Activated T-helper 17 cell treated with anti-CD3 and anti-CD28 coated beads, Interleukin-2, amount 50 U/mL, for 72 hours (primary cell): ENCODE measurements at regions not wholly inside any gene's neighbourhood (a gene's known extent, or its start where the extent isn't known, plus 50 kb on each side); places are given as distances from the start of the nearest gene placed in this dataset.

Experiments
- ATAC-seq: fragments of 150-1000 bp; cut with Tn5 transposase; replicated peaks from 2 replicates; pipeline ENCODE4 v1.10.0; 2021; ENCODE audit warnings: mild to moderate bottlenecking, moderate library complexity
- H3K27ac Mint-ChIP-seq: one replicate; pipeline ENCODE4 v1.8.0; 2022; ENCODE audit warnings: mixed read lengths
- H3K27me3 Mint-ChIP-seq: one replicate; pipeline ENCODE4 v1.8.0; 2022; ENCODE audit warnings: mixed read lengths
- H3K36me3 Mint-ChIP-seq: one replicate; pipeline ENCODE4 v1.8.0; 2022; ENCODE audit warnings: low read depth, mild to moderate bottlenecking, mixed read lengths
- H3K4me1 Mint-ChIP-seq: one replicate; pipeline ENCODE4 v1.8.0; 2022; ENCODE audit warnings: mixed read lengths
- H3K4me3 Mint-ChIP-seq: one replicate; pipeline ENCODE4 v1.8.0; 2022; ENCODE audit warnings: mild to moderate bottlenecking, mixed read lengths
- H3K9me3 Mint-ChIP-seq: one replicate; pipeline ENCODE4 v1.8.0; 2022; ENCODE audit warnings: mixed read lengths

DNA sequence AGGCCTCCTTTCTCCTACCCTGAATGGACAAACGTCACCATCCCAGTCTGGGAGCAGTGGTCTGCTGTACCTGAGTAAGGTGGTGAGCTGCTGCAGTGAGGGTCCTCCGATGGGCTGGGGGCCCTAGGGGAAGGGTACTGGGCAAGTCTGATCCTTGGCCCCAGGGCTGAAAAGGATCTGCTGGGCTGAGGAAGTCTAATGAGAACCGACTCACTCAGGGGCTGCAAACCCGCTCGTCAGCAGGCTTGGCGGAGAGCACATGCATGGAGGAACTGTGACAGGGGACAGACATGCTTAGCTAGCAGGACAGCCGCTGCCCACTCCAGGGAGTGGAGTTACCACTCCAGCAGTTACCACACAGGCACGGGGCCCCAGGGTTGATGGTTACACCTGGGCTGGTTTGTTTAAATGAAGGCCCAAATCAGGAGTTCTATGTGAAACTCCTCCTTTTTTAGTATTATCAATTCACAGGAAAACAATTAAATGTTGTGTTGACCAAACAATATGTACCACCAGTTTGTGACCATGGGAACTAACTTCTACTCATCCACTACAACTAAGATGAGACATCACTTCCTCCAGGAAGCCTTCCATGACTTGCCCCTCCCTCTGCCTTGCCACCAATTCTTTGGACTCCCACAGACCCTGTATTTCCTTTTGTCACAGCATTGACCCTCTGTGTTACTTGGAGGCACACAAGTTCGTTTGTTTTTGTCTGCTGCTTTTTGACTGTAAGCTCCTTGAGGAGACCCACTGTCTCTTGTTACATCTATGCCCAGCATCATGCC is 56.1 kb upstream of the CPLX2 start:
- H3K36me3 Mint-ChIP-seq: no peaks in the 10 kb centered on the region
- peaks cover 8% of the 10 kb centered on the region for H3K27me3 Mint-ChIP-seq
- no peak overlapping the region for H3K4me3 Mint-ChIP-seq
- no peaks in the 10 kb centered on the region for H3K9me3 Mint-ChIP-seq
- H3K4me1 Mint-ChIP-seq: no peaks in the 10 kb centered on the region
- no peak overlapping the region for H3K27ac Mint-ChIP-seq
- no peak for ATAC-seq

- no peak for ATAC-seq
- peaks cover 6% of the 10 kb centered on the region for H3K27me3 Mint-ChIP-seq
- H3K36me3 Mint-ChIP-seq: no peaks in the 10 kb centered on the region
- no peak overlapping the region for H3K27ac Mint-ChIP-seq
- no peak overlapping the region for H3K4me3 Mint-ChIP-seq
- H3K4me1 Mint-ChIP-seq: no peaks in the 10 kb centered on the region
- H3K9me3 Mint-ChIP-seq: no peaks in the 10 kb centered on the region
Observed at GRCh38 chr5:175816348-175816747, 55.0 kb upstream of the CPLX2 start.

DNA sequence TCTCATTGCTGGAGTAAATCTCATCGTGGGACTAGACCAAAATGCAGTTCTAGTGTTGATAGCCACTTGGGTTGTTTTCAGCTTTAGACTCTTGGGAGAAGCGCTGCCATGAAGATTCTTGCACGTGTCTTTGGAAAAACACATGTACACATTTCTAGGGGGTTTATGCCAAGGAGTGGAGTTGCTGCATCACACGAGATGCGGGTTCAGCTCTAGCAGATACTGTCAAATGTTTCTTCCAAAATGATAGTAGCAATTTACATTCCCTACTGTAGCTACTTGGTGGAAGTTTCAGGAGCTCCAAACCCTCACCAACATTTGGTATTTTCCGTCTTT is 52.3 kb upstream of the CPLX2 start:
- Mint-ChIP-seq H3K9me3 (no peaks in the 10 kb centered on the region), H3K27me3 (peaks cover 5% of the 10 kb centered on the region), H3K27ac (no peak overlapping the region), H3K4me1 (peaks cover 18% of the 10 kb centered on the region), H3K36me3 (no peaks in the 10 kb centered on the region), H3K4me3 (no peak overlapping the region)
- ATAC-seq: no peak

GRCh38 chr5:175820230-175820629 is 51.1 kb upstream of the CPLX2 start:
- H3K27ac Mint-ChIP-seq: no peak overlapping the region
- no peak for ATAC-seq
- no peaks in the 10 kb centered on the region for H3K36me3 Mint-ChIP-seq
- peaks cover 5% of the 10 kb centered on the region for H3K27me3 Mint-ChIP-seq
- no peak overlapping the region for H3K4me3 Mint-ChIP-seq
- H3K9me3 Mint-ChIP-seq: no peaks in the 10 kb centered on the region
- peaks cover 18% of the 10 kb centered on the region for H3K4me1 Mint-ChIP-seq
